Common myeloid progenitor, CD34-positive (primary cell): ENCODE measurements at regions not wholly inside any gene's neighbourhood (a gene's known extent, or its start where the extent isn't known, plus 50 kb on each side); places are given as distances from the start of the nearest gene placed in this dataset.

Experiments used
- CTCF ChIA-PET: fragments of 350-600 bp; sonication (Branson Sonifier 250); formaldehyde crosslinking; loops from one replicate; lab custom pipeline; 2021; ENCODE audit warnings: antibody characterized with exemption; lab: Charles Lee
- POLR2A ChIA-PET: fragments of 350-600 bp; sonication (Branson Sonifier 250); formaldehyde crosslinking; loops from one replicate; lab custom pipeline; 2021; ENCODE audit warnings: antibody characterized with exemption; lab: Charles Lee
- DNase-seq, 3 donors: peaks; one replicate each; pipeline versions ENCODE4 v3.0.0 to v3.0.0-alpha.2; 2013
- H3K27ac ChIP-seq, 2 experiments: 1 replicate in 1 of 2; 2 replicates in 1 of 2; pipeline ENCODE4 v1.7.0; 2013; ENCODE audit warnings: inconsistent platforms in 2 of 2, low read length in 2 of 2, mild to moderate bottlenecking in 2 of 2, low read depth in 1 of 2, moderate library complexity in 1 of 2; ENCODE audit not compliant: severe bottlenecking in 2 of 2, insufficient read depth in 1 of 2, poor library complexity in 1 of 2
- H3K27me3 ChIP-seq, 5 experiments: replicated peaks in 2 of 5; 1 replicate in 3 of 5; 2 replicates in 2 of 5; pipeline versions ENCODE4 v1.6.1 to v1.7.0; 2013; ENCODE audit warnings: low read length in 4 of 5, mild to moderate bottlenecking in 2 of 5, moderate library complexity in 2 of 5, inconsistent platforms in 1 of 5; ENCODE audit not compliant: insufficient read depth in 5 of 5, control insufficient read depth in 4 of 5
- H3K36me3 ChIP-seq, 4 experiments: 1 replicate in 2 of 4; 2 replicates in 2 of 4; pipeline versions ENCODE4 v1.6.1 to v1.7.0; 2013; ENCODE audit warnings: low read length in 3 of 4, control low read depth in 1 of 4, mild to moderate bottlenecking in 1 of 4; ENCODE audit not compliant: control insufficient read depth in 4 of 4, insufficient read depth in 4 of 4
- H3K4me1 ChIP-seq, 4 experiments: 1 replicate in 3 of 4; 2 replicates in 1 of 4; pipeline versions ENCODE4 v1.6.1 to v1.7.1; 2013; ENCODE audit warnings: low read length in 3 of 4, mild to moderate bottlenecking in 3 of 4, control low read depth in 1 of 4, inconsistent platforms in 1 of 4, moderate library complexity in 1 of 4; ENCODE audit not compliant: control insufficient read depth in 4 of 4, insufficient read depth in 4 of 4; ENCODE audit errors: control extremely low read depth in 1 of 4
- H3K4me3 ChIP-seq, 7 experiments: 1 replicate in 4 of 7; 2 replicates in 3 of 7; pipeline versions ENCODE4 v1.5.1 to v1.7.0; 2013; ENCODE audit warnings: mild to moderate bottlenecking in 7 of 7, low read length in 6 of 7, moderate library complexity in 6 of 7, inconsistent platforms in 2 of 7, low read depth in 2 of 7, control low read depth in 1 of 7; ENCODE audit not compliant: insufficient read depth in 4 of 7, control insufficient read depth in 1 of 7; ENCODE audit errors: extremely low read depth in 1 of 7
- H3K9me3 ChIP-seq, 5 experiments: 1 replicate in 4 of 5; 2 replicates in 1 of 5; pipeline versions ENCODE4 v1.6.1 to v1.7.1; 2013; ENCODE audit warnings: low read length in 4 of 5, mild to moderate bottlenecking in 2 of 5, inconsistent platforms in 1 of 5, low read depth in 1 of 5, moderate library complexity in 1 of 5; ENCODE audit not compliant: control insufficient read depth in 4 of 5, insufficient read depth in 2 of 5; ENCODE audit errors: control extremely low read depth in 1 of 5
- WGBS: methylation state at CpG from one replicate; pipeline ENCODE4 v1.1.5; 2013; ENCODE audit not compliant: insufficient coverage; 5-methylcytosine and 5-hydroxymethylcytosine counted together

GRCh38 chr1:215376544-215377264 is 190.4 kb upstream of the KCTD3 start:
- Histone ChIP-seq H3K27ac (no peak overlapping the region), H3K27me3 (no peaks in the 10 kb centered on the region), H3K4me1 (no peaks in the 10 kb centered on the region), H3K9me3 (no peaks in the 10 kb centered on the region), H3K4me3 (no peak overlapping the region), H3K36me3 (no peaks in the 10 kb centered on the region)
- ChIA-PET POLR2A (no interaction called here), CTCF (no interaction called here)
- DNase-seq: no peak
- WGBS: 67% methylated on average over 1 of the region's 2 CpGs

GRCh38 chr1:215377746-215378145 is 189.4 kb upstream of the KCTD3 start:
- Histone ChIP-seq H3K27ac (no peak overlapping the region), H3K4me1 (no peaks in the 10 kb centered on the region), H3K4me3 (no peak overlapping the region), H3K9me3 (no peaks in the 10 kb centered on the region), H3K27me3 (no peaks in the 10 kb centered on the region), H3K36me3 (no peaks in the 10 kb centered on the region)
- POLR2A ChIA-PET: no interaction called here
- CTCF ChIA-PET: no interaction called here
- WGBS: no CpG with 5 or more reads among the region's 2 CpGs
- no peak for DNase-seq

DNA sequence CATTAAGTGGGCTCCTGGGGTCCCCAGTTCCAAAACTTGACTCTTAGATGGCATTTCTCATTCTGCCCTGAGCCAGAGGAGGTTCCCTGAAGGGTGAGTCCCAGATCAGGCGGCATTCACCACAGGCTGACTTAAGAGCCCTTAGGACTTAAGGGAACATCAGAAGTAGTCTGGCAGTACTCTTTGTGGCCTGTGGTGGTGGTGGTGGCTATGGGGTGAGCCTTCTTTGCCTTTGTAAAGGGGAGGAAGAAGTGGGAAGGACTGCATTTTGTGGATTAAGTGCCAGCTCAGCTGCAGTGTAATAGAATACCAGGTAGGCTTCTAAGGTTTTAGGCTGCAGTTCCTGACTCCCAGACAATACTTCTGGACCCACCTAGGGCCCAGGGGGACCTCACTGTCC is 186.5 kb upstream of the KCTD3 start:
- ChIA-PET POLR2A (no interaction called here), CTCF (no interaction called here)
- no peaks in the 10 kb centered on the region for H3K27me3 ChIP-seq
- H3K36me3 ChIP-seq: no peaks in the 10 kb centered on the region
- no peaks in the 10 kb centered on the region for H3K9me3 ChIP-seq
- no peak overlapping the region for H3K4me3 ChIP-seq
- no peak for DNase-seq
- no peak overlapping the region for H3K27ac ChIP-seq
- no peaks in the 10 kb centered on the region for H3K4me1 ChIP-seq
- 100% methylated on average over 1 of the region's 1 CpG for WGBS

DNA sequence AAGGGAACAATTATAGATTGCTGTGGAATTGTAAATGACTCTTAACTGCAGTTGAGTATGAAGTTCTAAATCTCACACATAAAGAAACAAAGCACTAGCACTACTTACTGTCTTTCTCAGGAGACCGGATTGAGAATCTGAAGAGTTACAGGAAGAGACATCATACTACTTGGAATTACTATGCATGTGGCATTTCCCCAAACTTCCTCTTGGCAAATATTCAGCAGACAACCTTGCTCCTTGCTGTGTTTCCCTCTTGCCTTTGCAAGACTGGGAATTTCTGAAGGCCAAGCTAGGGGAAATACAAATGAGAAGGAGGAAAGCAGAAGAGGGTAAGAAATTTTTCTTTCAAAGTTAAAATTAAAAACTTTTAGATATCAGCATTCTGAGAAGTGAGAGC is 173.6 kb upstream of the KCTD3 start:
- DNase-seq: no peak
- POLR2A ChIA-PET: no interaction called here
- Histone ChIP-seq H3K27me3 (no peaks in the 10 kb centered on the region), H3K27ac (no peak overlapping the region), H3K36me3 (no peaks in the 10 kb centered on the region), H3K4me1 (no peaks in the 10 kb centered on the region), H3K9me3 (peaks cover 0 to 2% (median 0%) of the 10 kb centered on the region in 5 experiments), H3K4me3 (no peak overlapping the region)
- CTCF ChIA-PET: no interaction called here
- whole genome bisulfite sequencing: 100% methylated on average over 1 of the region's 1 CpG

DNA sequence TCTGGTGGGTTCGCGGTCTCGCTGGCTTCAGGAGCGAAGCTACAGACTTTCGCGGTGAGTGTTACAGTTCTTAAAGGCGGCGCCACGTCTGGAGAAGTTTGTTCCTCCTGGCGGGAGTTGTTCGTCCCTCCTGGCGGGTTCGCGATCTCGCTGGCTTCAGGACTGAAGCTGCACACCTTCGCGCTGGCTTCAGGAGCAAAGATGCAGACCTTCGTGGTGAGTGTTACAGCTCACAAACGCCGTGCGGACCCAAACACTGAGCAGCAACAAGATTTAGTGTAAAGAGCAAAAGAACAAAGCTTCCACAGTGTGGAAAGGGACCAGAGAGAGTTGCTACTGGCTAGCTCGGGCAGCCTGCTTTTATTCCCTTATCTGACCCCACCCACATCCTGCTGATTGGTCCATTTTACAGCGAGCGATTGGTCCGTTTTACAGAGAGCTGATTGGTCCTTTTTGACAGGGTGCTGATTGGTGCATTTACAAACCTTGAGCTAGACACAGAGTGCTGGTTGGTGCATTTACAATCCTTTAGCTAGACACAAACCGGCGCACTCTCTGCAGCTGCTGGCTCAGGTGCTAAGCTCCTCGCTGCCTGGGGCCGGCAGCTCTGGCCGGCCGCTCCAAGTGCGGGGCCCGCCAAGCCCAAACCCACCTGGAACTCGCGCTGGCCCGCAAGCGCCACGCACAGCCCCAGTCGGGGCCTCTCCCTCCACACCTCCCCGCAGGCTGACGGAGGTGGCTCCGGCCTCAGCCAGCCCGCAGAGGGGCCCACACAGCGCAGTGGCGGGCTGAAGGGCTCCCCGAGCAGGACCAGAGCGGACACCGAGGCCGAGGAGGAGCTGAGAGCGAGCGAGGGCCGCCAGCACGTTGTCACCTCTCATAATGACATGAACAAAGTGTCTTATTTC is 172.8 kb upstream of the KCTD3 start:
- ChIA-PET POLR2A (interaction anchor here (0.6 kb wide), 1 partner anchor 865 kb away, joined by 3 read pairs; no protein-coding TSS in a partner anchor), CTCF (no interaction called here)

GRCh38 chr1:215397106-215397505 is 170.0 kb upstream of the KCTD3 start:
- ChIA-PET CTCF (no interaction called here), POLR2A (no interaction called here)
- H3K27me3 ChIP-seq: no peaks in the 10 kb centered on the region
- no peaks in the 10 kb centered on the region for H3K36me3 ChIP-seq
- H3K27ac ChIP-seq: no peak overlapping the region
- no peaks in the 10 kb centered on the region for H3K4me1 ChIP-seq
- 100% methylated on average over 4 of the region's 5 CpGs for WGBS
- DNase-seq: no peak
- no peak overlapping the region for H3K4me3 ChIP-seq
- H3K9me3 ChIP-seq: peaks cover 0 to 2% (median 0%) of the 10 kb centered on the region in 5 experiments

More for the DNA sequence above, 172.8 kb upstream of the KCTD3 start:
- Histone ChIP-seq H3K36me3 (no peaks in the 10 kb centered on the region), H3K4me3 (no peak overlapping the region), H3K27me3 (no peaks in the 10 kb centered on the region), H3K9me3 (peaks cover 0 to 2% (median 0%) of the 10 kb centered on the region in 5 experiments), H3K27ac (no peak overlapping the region), H3K4me1 (no peaks in the 10 kb centered on the region)
- no peak for DNase-seq
- 95% methylated on average over 44 of the region's 53 CpGs for WGBS

DNA sequence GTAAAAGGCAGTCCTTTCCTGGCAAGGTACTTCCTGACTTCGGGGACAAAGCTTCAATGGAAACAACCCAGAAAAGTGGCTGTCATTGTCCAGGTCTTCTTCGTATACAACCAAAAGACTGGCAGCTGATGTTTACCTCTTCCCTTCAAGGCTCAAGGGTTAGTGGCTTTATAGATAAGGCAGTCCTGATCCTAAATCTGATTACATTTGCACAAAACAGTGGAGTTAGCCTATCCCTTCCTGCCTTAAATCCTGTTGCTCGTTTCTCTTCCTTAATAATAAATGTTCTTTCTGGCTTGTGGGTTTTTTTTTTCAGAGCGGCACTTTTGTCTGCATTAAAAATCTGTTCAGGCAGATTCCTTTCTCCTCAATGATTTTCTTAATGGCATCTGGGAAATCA is 169.3 kb upstream of the KCTD3 start:
- H3K27ac ChIP-seq: no peak overlapping the region
- POLR2A ChIA-PET: no interaction called here
- H3K4me1 ChIP-seq: no peaks in the 10 kb centered on the region
- peaks cover 0 to 2% (median 0%) of the 10 kb centered on the region in 5 experiments for H3K9me3 ChIP-seq
- H3K36me3 ChIP-seq: no peaks in the 10 kb centered on the region
- no peak for DNase-seq
- CTCF ChIA-PET: no interaction called here
- H3K4me3 ChIP-seq: no peak overlapping the region
- WGBS: 13% methylated on average over 3 of the region's 4 CpGs
- no peaks in the 10 kb centered on the region for H3K27me3 ChIP-seq
